ENCODE measurements at regions not wholly inside any gene's neighbourhood (a gene's known extent, or its start where the extent isn't known, plus 50 kb on each side); places are given as distances from the start of the nearest gene placed in this dataset.
A peak's percentile ranks its signal among the peaks of the same experiment; 100 is the strongest.

- Histone ChIP-seq H3K9me3 (no peaks in the 10 kb centered on the region), H3K27me3 (no peaks in the 10 kb centered on the region), H3K27ac (no peak overlapping the region), H3K4me3 (no peak overlapping the region), H3K36me3 (no peaks in the 10 kb centered on the region), H3K4me1 (peaks cover 6% of the 10 kb centered on the region)
- intact Hi-C loops (cut with DNase I): loop anchor here (10.0 kb wide), 1 partner anchor 1329 kb away; no protein-coding TSS in a partner anchor
- DNase-seq (ENCODE audit: extremely low spot score in 2 of 2): no peak
- no peak for TF ChIP-seq POLR2AphosphoS5 (IDR thresholded peaks at IDR 0.05; ENCODE audit: insufficient read depth in 1 of 2, low read depth in 1 of 2)
- no peak for TF ChIP-seq POLR2A (IDR thresholded peaks at IDR 0.05)
- no peak for TF ChIP-seq CTCF (IDR thresholded peaks at IDR 0.05)
These were observed 78.1 kb upstream of the ZFHX3 start for GRCh38 chr16:73125850-73126524.

GRCh38 chr16:73124665-73125375, 76.9 kb upstream of the ZFHX3 start:
- H3K4me3 ChIP-seq: no peak overlapping the region
- peaks cover 6% of the 10 kb centered on the region for H3K4me1 ChIP-seq
- H3K27ac ChIP-seq: no peak overlapping the region
- DNase-seq (ENCODE audit: extremely low spot score in 2 of 2): no peak
- H3K36me3 ChIP-seq: no peaks in the 10 kb centered on the region
- intact Hi-C loops (cut with DNase I): loop anchor here (10.0 kb wide), 1 partner anchor 1330 kb away; no protein-coding TSS in a partner anchor
- H3K27me3 ChIP-seq: no peaks in the 10 kb centered on the region
- TF ChIP-seq POLR2AphosphoS5 (IDR thresholded peaks at IDR 0.05; ENCODE audit: insufficient read depth in 1 of 2, low read depth in 1 of 2): no peak
- no peak for TF ChIP-seq POLR2A (IDR thresholded peaks at IDR 0.05)
- no peak for TF ChIP-seq CTCF (IDR thresholded peaks at IDR 0.05)
- no peaks in the 10 kb centered on the region for H3K9me3 ChIP-seq

- H3K4me3 ChIP-seq: no peak overlapping the region
- DNase-seq (ENCODE audit: extremely low spot score in 2 of 2): no peak
- H3K36me3 ChIP-seq: no peaks in the 10 kb centered on the region
- H3K27ac ChIP-seq: no peak overlapping the region
- intact Hi-C loops (cut with DNase I): loop anchor here (10.0 kb wide), 1 partner anchor 1331 kb away; no protein-coding TSS in a partner anchor
- H3K4me1 ChIP-seq: peaks cover 6% of the 10 kb centered on the region
- H3K9me3 ChIP-seq: no peaks in the 10 kb centered on the region
- no peaks in the 10 kb centered on the region for H3K27me3 ChIP-seq
- TF ChIP-seq CTCF (IDR thresholded peaks at IDR 0.05): no peak
- TF ChIP-seq POLR2A (IDR thresholded peaks at IDR 0.05): no peak
- no peak for TF ChIP-seq POLR2AphosphoS5 (IDR thresholded peaks at IDR 0.05; ENCODE audit: insufficient read depth in 1 of 2, low read depth in 1 of 2)
These were observed 76.2 kb upstream of the ZFHX3 start for GRCh38 chr16:73124097-73124652.

DNA sequence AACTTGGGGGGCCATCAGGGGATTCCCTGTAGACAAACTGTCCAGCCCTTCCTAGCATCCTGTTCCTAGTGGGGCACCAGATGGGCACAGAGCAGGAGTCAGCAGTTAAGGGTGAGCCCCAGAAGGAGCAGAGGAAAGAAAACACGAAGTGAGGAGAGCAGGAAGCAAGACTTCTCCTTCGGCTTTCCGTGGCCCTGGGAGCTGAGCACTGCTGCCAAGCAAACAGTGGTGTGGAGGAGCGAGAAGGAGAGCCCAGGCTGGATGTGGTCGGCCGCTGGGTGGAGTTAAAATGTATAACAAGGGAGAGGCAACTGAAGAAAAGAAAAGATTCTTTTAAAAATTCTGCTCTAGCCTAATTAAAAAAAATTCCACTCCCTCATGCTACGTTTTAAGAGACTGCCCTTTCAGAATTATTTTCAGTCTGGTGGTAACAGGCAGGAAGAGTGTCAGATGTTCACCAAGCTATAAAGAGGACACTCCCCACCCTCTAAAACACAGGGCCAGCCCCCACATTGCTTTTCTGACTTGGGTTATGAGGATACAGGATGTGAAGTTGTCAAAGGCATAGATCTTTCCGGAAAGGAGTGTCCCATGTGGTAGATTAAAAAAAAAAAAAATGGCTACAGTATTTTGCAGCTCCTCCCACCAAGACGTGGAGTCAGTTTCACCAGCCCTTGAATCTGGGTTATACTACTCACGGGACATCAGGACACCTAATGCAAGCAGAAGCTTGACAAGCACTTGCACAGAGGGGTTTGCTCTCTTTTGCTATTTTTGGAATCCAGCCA, 74.9 kb upstream of the ZFHX3 start:
- peaks cover 2% of the 10 kb centered on the region for H3K9me3 ChIP-seq

More for the DNA sequence above, 74.9 kb upstream of the ZFHX3 start:
- intact Hi-C loops (cut with DNase I): loop anchor here (10.0 kb wide), 1 partner anchor 1332 kb away; no protein-coding TSS in a partner anchor
- H3K27ac ChIP-seq: peak overlapping the region; percentile 0
- TF ChIP-seq CTCF (IDR thresholded peaks at IDR 0.05) (no peak), POLR2AphosphoS5 (IDR thresholded peaks at IDR 0.05; ENCODE audit: insufficient read depth in 1 of 2, low read depth in 1 of 2) (no peak), POLR2A (IDR thresholded peaks at IDR 0.05) (no peak)
- no peak overlapping the region for H3K4me3 ChIP-seq
- peaks cover 6% of the 10 kb centered on the region for H3K4me1 ChIP-seq
- no peaks in the 10 kb centered on the region for H3K36me3 ChIP-seq
- DNase-seq (ENCODE audit: extremely low spot score in 2 of 2): no peak
- H3K27me3 ChIP-seq: no peaks in the 10 kb centered on the region

Data from vagina (tissue), 2 donors.